ENCODE measurements at regions not wholly inside any gene's neighbourhood (a gene's known extent, or its start where the extent isn't known, plus 50 kb on each side); places are given as distances from the start of the nearest gene placed in this dataset.

DNA sequence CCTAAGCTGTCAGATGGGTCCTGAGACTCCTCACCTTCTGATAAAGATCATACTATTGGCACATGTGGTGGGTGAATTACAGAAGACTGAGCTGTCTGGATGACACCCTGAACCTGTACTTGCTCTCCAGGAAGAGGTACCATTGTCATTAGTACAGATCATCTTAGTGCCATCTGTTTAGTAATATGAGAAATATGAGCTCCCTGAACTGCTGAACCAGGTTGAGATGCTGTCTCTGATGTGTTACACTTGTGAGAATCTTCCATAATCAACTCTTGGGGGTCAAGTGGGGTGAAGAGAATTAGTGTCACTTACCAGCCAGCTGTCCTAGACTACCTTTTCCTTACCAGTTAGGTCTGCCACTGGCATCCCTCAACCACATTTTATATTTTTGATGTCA is 531.0 kb downstream of the EPHA7 start:
- no peaks in the 10 kb centered on the region for H3K4me1 ChIP-seq (ENCODE audit: low read depth)
- no peak overlapping the region for H3K4me3 ChIP-seq
- intact Hi-C loops (cut with DNase I, micrococcal nuclease) = no loop called here
- no peaks in the 10 kb centered on the region for H3K36me3 ChIP-seq (ENCODE audit: low read depth)
- peaks cover 11% of the 10 kb centered on the region for H3K9me3 ChIP-seq
- TF ChIP-seq, protein P1, sequence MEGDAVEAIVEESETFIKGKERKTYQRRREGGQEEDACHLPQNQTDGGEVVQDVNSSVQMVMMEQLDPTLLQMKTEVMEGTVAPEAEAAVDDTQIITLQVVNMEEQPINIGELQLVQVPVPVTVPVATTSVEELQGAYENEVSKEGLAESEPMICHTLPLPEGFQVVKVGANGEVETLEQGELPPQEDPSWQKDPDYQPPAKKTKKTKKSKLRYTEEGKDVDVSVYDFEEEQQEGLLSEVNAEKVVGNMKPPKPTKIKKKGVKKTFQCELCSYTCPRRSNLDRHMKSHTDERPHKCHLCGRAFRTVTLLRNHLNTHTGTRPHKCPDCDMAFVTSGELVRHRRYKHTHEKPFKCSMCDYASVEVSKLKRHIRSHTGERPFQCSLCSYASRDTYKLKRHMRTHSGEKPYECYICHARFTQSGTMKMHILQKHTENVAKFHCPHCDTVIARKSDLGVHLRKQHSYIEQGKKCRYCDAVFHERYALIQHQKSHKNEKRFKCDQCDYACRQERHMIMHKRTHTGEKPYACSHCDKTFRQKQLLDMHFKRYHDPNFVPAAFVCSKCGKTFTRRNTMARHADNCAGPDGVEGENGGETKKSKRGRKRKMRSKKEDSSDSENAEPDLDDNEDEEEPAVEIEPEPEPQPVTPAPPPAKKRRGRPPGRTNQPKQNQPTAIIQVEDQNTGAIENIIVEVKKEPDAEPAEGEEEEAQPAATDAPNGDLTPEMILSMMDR (IDR thresholded peaks at IDR 0.05) = no peak
- ATAC-seq (no peak), DNase-seq (no peak)

DNA sequence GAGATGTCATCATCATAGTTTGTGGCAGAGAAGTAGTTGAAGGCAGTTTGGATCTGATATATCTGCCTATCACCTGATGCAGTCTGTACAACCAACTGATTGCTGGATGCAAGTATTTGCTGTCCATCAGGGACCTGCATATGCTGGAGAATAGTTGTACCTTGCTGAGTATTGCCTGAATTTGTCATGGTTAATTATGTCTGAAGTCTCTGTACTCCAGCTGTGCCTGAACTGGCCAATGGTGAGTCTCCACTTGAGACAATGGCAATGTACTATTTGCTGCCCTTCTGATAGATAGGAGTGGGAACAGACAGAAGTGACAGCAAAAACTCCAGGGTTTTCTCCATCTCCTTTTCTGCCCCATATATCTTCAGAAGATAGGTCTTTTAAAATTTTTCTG is 531.5 kb downstream of the EPHA7 start:
- ATAC-seq (no peak), DNase-seq (no peak)
- H3K4me3 ChIP-seq = no peak overlapping the region
- TF ChIP-seq, protein P1 (IDR thresholded peaks at IDR 0.05) = no peak
- H3K36me3 ChIP-seq (ENCODE audit: low read depth) = no peaks in the 10 kb centered on the region
- intact Hi-C loops (cut with DNase I, micrococcal nuclease) = no loop called here
- peaks cover 11% of the 10 kb centered on the region for H3K9me3 ChIP-seq
- no peaks in the 10 kb centered on the region for H3K4me1 ChIP-seq (ENCODE audit: low read depth)

DNA sequence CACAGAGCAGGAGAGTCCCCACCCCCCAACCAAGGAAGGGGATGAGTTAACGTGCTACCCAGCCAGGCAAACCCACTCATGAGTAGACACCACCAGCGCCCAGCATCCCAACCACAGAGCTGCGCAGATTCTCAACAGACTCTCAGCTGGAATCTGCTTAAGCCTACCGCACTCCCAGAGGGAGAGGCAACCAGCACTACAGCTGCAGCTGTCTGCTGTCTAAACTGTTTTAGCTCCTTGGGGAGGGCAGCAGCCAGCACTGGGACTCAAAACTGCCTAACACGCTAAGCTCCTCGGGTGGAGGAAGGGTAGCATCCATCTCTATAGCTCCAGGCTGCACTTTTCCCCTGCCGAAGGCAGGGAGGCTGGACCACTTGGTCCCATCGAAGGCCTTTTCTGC is 539.8 kb downstream of the EPHA7 start:
- peaks cover 13% of the 10 kb centered on the region for H3K9me3 ChIP-seq
- H3K4me1 ChIP-seq (ENCODE audit: low read depth) = no peaks in the 10 kb centered on the region
- intact Hi-C loops (cut with DNase I, micrococcal nuclease) = no loop called here
- no peak overlapping the region for H3K4me3 ChIP-seq
- no peak for DNase-seq
- no peak for ATAC-seq
- TF ChIP-seq, protein P1 (IDR thresholded peaks at IDR 0.05) = no peak
- no peaks in the 10 kb centered on the region for H3K36me3 ChIP-seq (ENCODE audit: low read depth)

DNA sequence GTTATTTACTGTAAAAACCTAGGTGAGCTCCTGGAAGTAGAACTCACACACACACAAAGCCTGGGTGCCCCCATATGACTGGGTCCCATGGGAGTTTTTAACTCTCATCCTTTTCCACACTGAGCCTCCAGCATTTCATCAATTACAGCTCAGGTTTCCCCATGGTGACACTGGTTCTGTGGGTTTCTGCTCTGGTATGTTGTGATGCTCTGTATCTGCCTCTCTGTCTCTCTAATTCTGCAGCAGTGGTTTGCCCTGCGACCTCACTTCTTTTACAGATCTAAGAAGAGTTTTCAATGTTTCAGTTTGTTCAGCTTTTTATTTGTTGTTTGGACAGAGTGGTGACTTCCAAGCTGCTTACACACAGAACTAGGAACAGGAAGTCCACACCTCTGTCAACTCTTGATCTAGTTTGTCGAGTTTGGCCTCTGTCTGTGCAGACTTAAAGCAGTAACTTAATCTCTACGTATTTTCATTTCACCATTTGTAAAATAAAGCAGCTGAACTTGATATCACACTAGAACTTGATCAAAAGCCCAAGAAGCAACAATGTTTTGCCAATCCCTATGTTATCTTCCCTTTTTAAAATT is 554.3 kb downstream of the EPHA7 start:
- ATAC-seq (no peak), DNase-seq (no peak)
- H3K4me3 ChIP-seq = no peak overlapping the region
- H3K36me3 ChIP-seq (ENCODE audit: low read depth) = no peaks in the 10 kb centered on the region
- intact Hi-C loops (cut with DNase I, micrococcal nuclease) = no loop called here
- no peaks in the 10 kb centered on the region for H3K9me3 ChIP-seq
- no peaks in the 10 kb centered on the region for H3K4me1 ChIP-seq (ENCODE audit: low read depth)
- TF ChIP-seq, protein P1 (IDR thresholded peaks at IDR 0.05) = no peak

DNA sequence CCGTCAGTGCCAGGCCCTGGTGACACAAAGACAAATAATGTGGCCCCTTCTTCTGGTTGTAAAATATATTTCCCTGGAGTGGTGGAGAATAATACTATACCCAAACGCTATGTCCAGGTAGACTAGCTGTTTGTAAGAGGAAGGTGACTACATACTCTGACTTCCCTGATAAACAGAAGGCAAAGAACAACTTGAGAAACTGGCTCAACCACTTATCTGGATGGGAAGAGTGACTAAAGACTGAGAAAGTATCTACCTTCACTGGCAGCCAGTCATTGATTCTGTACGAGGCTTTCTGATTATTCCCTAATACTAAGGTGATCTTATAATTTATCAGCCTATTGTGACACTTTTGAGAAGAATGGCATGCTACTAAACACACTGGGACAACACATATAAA is 569.7 kb downstream of the EPHA7 start:
- intact Hi-C loops (cut with DNase I, micrococcal nuclease) = no loop called here
- Histone ChIP-seq H3K36me3 (ENCODE audit: low read depth) (no peaks in the 10 kb centered on the region), H3K4me3 (no peak overlapping the region), H3K4me1 (ENCODE audit: low read depth) (no peaks in the 10 kb centered on the region), H3K9me3 (no peaks in the 10 kb centered on the region)
- no peak for ATAC-seq
- no peak for DNase-seq
- TF ChIP-seq, protein P1 (IDR thresholded peaks at IDR 0.05) = no peak

DNA sequence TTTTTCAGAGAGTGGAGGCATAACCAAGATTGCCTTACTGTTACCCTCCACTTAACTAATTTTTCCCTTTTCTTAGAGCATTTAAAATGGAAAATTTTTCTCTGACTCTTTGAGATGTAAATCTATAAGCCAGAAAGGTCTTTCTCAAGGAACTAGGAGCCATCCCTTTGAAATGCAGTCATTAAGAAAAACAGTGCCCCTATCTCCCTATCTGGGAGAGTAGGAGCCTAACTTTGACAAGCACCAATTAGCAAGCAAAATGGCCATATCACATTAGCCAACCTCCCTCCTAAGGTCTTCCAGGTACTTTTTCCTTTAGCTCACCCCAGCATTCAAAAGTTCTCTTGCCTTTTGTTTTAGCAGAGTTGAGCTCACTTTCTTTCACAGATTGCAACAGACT is 570.5 kb downstream of the EPHA7 start:
- no peak for ATAC-seq
- no peak overlapping the region for H3K4me3 ChIP-seq
- no peaks in the 10 kb centered on the region for H3K4me1 ChIP-seq (ENCODE audit: low read depth)
- H3K36me3 ChIP-seq (ENCODE audit: low read depth) = no peaks in the 10 kb centered on the region
- no peak for DNase-seq
- no peaks in the 10 kb centered on the region for H3K9me3 ChIP-seq
- intact Hi-C loops (cut with DNase I, micrococcal nuclease) = no loop called here
- TF ChIP-seq, protein P1 (IDR thresholded peaks at IDR 0.05) = no peak
